HG03354 (cell line): ENCODE measurements at regions not wholly inside any gene's neighbourhood (a gene's known extent, or its start where the extent isn't known, plus 50 kb on each side); places are given as distances from the start of the nearest gene placed in this dataset.
"Not testable (repeated sequence)": the region's sequence is repeated elsewhere in the genome, so short reads cannot be mapped to it uniquely, and the experiment has no call there.

Source experiments
- ATAC-seq: cut with Tn5 transposase; IDR thresholded peaks from one replicate; pipeline ENCODE4 v1.9.1; 2021; ENCODE audit warnings: mild to moderate bottlenecking; ENCODE audit not compliant: unreplicated experiment, poor library complexity, severe bottlenecking

GRCh38 chr15:81908111-81908510 lies 137.7 kb downstream of the MEX3B start:
- no peak for ATAC-seq

GRCh38 chr15:81907521-81907920 lies 138.3 kb downstream of the MEX3B start:
- no peak for ATAC-seq

DNA sequence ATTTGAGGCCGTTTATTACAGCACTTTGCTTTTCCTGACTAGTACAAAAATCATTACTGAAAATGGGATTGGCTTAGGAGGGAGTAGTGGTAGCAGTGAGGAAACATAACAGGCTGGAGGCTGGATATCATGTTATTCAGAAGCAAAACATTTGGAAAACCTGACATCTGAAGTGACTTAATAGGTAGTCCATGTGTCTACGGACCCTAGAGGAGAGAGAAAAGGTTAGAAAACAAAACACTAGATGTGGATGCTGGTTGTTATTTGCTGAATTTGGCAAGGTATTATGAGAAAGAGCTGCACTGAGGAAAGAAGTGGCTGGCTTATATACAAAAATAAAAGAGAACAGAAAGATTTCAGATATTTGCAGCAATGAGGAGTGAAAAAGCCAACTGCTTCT lies 139.9 kb downstream of the MEX3B start:
- no peak for ATAC-seq

DNA sequence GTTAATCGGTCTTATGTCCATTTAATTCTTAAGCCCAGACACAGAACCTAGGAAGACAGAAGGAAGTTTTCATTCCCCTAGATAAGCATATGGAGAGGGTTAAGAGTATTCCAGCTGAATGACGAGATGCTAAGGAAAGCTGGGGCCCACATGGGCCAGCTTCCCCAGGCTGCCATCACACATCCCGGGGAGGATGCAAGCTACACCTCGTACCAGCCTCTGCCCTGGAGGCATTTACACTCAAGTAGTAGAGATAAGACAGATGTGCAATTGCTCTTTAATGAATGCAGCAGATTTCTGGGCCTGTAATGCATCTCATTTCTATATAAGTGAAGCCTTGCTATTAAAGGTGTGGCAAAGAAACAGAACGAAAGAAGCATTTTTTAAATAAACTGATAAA lies 144.5 kb downstream of the MEX3B start:
- no peak for ATAC-seq

DNA sequence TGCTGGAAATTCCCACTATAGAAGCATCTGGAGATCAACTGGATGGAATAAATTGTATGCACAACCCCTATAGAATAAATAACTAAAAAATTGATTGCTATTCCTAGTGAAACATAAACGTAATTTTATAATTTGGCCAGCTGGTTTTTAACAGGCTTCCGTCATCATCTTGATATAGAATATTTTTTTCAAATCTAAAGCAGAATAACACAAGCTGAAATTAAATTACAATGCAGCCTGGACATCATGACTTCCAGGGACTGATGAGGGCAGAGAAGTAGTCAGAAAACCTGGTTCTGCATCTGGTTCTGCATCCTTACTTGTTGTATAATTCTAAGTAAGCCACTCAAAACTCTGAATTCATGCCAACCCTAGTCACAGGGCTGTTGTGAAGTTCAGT lies 146.1 kb downstream of the MEX3B start:
- no peak for ATAC-seq

- ATAC-seq, result no peak
These were observed 146.8 kb downstream of the MEX3B start for GRCh38 chr15:81899024-81899423.

DNA sequence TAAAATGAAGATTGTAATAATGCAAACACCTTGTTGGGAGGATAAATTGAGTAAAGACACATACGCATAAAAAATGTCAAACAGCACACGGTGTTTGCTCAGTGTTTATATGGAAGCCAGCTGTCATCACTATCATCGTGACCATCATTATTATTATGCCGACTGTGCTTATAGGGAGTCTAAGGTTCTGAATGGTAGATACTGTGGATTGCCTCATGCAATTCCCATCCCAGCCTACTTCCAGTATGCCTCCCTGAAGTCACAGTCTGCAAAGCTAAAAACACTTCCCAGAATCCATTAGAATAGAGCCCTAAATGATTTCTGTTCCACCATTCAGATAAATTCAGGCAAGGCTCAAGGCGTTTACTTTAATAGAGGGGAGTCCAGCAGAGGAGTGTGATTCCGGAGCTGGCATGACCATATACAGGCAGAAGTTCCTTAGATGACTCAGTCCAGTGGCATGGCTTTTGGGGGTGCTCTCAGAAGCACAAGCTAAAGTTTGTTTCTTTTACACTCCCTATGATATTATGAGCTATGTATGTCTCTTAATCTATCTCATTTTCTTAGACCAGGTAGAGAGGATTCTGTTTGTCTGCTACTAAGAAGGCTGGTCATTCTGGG lies 148.7 kb downstream of the MEX3B start:
- no peak for ATAC-seq

DNA sequence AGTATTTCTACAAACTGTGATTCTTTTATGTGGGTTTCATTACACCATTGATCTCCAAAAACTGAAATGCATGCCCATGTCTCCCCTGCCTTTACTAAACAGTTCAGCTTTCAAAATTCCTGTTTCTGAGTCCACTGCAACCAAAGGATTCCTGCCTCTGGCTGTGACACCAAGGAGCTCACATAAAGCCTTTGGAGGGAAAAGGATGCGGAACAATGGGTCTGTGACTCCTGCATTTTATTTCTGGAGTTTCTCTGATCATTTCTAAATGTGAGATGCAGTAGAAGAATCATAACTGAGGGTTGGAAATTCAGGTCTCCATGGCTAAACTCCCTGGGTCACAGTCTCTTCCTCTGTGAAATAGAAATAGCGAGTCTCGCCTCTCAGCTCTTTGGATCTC lies 149.5 kb downstream of the MEX3B start:
- ATAC-seq, result no peak

DNA sequence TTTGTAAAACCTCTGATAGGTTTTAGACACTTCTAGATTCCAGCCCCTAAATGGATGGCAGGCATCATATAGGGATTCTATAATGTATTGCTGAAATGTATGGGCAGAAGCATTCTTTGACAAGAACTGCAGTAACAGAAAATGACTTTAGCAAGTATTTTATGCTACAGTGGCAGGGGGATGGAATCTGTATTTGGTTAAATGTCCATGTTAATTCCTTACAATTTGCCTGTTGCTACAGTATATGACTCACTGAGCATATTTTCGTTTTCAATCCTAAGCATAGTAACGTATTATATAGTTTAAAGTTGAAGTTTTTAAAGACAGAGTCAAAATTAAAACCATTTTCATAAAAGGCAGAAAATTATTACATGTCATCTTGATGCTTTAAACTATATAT lies 150.1 kb downstream of the MEX3B start:
- ATAC-seq, result no peak

DNA sequence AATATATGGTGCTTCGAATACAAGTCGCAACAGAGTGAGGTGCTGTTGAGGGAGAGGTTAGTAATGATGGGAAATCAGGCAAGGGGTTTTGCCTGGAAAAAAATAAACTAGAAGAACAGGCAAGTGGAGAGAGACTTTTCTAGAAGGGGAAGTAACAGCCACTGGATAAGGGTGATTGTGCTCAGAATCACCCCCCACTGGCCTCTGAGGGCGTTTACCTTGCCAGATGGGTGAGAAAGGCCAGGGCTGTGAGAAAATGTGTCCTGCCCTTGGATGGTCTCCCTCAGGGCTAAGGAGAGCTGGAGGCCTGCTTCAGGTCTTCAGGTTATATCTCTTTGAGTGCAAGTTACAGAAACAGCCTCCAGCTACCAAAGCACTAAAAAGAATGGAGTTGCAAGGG lies 151.8 kb downstream of the MEX3B start:
- ATAC-seq, result no peak

GRCh38 chr15:81893182-81893835 lies 152.5 kb downstream of the MEX3B start:
- ATAC-seq, result no peak

- ATAC-seq, result no peak
These were observed 155.3 kb downstream of the MEX3B start for GRCh38 chr15:81890496-81890895.

- no peak for ATAC-seq
These were observed 156.3 kb downstream of the MEX3B start for GRCh38 chr15:81889485-81889881.

- no peak for ATAC-seq
These were observed 156.9 kb downstream of the MEX3B start for GRCh38 chr15:81888748-81889484.

GRCh38 chr15:81887912-81888311 lies 157.9 kb downstream of the MEX3B start:
- ATAC-seq, result no peak

DNA sequence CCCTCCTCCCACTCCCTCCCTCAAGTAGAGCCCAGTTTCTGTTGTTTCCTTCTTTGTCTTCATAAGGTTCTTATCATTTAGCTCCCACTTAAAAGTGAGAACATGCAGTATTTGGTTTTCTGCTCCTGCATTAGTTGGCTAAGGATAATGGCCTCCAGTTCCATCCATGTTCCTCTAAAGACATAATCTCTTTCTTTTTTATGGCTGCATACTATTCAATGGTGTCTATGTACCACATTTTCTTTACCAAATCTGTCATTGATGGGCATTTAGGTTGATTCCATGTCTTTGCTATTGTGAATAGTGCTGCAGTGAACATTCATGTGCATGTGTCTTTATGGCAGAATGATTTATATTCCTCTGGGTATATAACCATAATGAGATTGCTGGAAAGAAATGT lies 158.6 kb downstream of the MEX3B start:
- not testable (repeated sequence) for ATAC-seq

GRCh38 chr15:81886591-81886990 lies 159.2 kb downstream of the MEX3B start:
- ATAC-seq, result no peak

GRCh38 chr15:81886080-81886479 lies 159.7 kb downstream of the MEX3B start:
- no peak for ATAC-seq

DNA sequence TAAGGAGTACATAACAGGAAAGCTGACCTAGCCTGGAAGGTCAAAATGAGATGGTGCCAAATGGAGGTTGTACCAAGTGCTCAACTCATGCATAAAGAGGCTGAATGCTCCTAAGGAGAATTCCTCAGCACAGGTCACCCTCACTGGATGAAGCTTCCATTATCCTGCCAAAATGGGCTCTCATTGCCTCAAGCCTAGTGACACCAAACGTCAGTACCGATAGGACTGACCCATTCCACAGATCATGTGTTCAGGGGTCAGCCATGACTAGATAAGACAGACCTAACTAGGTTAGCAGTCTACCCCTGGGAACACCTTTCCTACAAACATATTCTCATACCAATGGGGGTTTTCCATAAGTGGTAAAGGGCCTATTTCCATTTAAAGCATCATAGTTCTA lies 160.7 kb downstream of the MEX3B start:
- ATAC-seq, result no peak

DNA sequence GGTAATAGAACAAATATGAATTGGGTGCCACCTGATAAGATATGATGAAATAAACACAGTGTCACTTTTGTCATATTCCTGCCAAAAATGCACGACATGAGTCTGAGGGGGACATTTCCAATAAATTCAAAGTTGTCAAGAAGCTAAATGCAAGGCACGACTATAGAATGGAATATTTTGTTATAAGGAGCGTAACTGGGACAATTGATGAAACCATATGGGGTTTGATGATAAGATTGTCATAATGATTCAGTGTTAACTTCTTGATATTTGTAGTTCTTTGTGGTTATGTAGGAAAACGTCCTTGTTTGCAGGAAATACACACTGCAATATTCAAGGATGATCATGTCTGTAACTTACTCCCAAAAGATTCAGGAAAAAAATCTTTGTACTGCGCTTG lies 163.3 kb downstream of the MEX3B start:
- no peak for ATAC-seq

GRCh38 chr15:81880833-81881232 lies 165.0 kb downstream of the MEX3B start:
- no peak for ATAC-seq
